ENCODE measurements at regions not wholly inside any gene's neighbourhood (a gene's known extent, or its start where the extent isn't known, plus 50 kb on each side); places are given as distances from the start of the nearest gene placed in this dataset.
"Not testable (repeated sequence)": the region's sequence is repeated elsewhere in the genome, so short reads cannot be mapped to it uniquely, and the experiment has no call there.

DNA sequence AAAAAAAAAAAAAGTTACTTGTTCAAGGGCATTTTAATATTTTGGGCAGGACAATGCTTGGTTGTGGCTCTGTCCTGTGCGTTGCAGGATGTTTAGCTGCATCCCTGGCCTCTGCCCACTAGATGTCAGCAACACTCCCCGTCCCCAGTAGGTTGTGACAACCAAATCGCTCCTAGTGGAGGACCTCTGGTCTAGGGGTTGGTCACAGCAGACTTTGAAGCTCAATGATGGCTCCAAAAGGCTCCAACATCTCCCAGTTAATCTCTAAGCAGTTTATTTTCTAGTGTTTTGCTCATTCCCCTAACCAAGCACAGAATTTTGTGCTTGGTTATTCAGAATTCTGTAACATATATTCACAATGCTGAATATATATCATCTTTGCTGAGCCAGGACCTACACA is 67.0 kb downstream of the CHRNA1 start:
- peak; percentile 65 to 72 for DNase-seq

DNA sequence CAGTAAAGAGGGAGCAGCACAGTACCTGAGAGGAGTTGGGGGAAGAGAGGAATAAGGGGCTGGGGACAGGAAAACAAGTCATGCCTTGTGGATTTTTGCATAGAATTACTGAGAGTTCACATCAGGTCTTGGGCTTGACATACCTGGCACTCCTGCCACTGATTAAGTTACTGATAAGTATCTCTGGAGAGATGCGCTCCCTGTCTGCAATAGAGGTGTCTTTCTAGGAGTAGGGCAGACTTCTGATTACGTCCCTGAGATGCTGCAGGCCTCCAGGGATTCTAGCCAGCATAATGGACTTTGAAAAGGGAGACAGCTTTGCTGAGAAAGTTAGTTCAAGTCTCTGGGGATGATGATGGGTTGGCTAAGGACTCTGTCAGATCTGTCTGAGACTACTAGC is 69.4 kb downstream of the CHRNA1 start:
- no peak for DNase-seq

DNA sequence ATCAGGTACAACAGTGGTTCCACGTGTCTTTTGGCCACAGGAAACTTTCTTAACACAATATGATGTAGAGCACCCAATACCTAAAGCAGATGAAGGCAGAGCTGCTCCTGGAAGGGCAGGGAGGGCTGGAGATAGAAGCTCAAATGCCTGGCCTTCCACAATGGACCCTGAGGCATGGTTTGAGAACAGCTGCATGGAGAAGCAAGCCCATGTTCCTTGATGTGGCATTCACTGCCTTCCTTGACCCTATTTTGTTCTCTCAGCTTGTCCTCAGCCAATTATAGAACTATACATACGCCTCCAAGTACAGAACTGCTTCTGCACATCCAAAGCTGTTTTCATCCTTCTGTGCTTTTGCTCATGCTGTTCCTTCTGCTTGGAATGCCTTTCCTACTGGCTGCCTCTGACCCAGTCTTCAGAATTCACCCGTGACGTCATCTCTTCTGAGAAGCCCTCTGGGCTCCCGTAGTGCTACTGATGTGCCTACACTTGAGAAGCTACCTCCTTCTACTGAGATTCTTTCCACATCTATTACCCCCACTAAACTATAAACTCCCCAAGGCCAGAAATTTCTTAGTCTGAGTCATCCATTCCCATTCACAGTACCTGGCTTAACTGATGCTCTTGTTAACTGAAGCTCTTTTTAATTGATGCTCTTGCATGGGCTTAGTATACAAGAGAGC is 69.9 kb downstream of the CHRNA1 start:
- no peak for DNase-seq

DNA sequence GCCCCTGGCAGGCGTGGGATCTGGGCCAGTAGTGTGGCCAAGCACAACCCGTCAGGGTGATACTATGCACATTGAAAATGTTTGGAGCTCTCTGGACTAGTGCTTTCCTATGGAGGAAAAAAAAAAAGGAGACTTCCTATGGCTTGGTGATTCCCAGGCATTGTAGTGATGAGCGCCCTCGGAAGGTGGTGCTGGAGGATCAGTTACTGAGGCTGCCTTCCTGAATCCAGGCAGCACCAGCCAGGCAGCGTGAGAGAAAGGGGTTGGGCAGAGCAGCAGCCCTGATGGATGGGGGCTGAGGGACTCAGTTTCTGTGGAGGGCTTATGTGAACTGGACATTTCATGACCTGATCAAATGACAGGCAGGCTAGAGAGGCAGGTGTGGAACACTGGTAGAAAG is 70.9 kb downstream of the CHRNA1 start:
- no peak for DNase-seq

DNA sequence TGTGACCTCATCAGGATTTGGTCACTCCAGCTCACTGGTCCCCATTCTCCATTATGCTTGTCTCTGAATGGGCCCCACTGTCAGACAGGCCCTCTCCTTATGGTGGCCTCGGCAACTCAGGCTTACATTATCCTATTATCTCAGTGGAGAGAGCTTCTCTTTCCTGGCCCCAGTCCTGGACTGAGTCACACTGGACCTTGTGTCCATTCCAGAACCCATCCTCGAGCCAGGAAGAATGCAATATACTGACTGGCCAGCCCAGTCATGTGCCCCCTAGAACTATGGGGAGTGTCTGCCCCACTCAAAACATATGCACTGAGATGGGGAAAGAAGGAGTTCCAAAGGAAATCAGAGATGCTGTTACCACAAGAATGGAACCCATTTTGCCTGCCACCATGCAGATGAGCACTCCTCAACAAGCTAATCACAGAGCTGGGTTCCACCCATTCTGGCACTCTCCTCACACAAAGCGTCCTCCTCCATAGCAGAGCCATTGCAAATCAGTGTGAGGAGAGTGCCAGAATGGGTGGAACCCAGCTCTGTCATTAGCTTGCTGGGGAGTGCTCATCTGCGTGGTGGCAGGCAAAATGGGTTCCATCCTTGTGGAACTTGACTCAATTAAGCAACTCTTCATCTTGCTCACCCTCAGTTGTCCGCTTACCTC is 71.9 kb downstream of the CHRNA1 start:
- no peak for DNase-seq

DNA sequence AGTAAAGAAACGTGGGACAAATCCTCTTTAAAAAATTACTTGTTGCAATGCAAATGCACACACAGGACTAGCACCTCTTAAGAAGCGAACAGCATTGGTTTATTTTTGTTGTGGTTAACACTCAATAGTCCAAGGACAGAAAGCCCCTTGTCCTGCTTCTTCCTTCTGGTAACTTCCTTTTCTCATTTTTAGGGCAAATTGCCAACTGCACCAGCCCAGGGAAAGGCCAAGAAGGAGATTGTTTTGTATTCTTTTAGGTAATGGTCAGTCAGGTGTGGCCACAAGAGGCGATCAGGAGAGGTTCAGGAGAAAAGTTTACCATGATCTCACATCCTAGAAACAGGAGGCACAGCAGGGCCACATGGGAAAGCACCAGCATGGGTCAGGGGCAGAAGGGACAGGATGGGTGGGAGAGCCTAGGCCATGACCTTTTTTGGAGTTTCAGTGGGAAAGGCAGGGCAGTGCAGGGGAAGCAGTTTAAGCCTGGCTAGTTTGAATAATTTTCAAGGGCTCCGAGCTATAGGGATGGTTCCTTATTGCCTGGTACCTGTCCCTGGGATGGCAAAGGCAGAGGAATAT is 73.0 kb downstream of the CHRNA1 start:
- no peak for DNase-seq

DNA sequence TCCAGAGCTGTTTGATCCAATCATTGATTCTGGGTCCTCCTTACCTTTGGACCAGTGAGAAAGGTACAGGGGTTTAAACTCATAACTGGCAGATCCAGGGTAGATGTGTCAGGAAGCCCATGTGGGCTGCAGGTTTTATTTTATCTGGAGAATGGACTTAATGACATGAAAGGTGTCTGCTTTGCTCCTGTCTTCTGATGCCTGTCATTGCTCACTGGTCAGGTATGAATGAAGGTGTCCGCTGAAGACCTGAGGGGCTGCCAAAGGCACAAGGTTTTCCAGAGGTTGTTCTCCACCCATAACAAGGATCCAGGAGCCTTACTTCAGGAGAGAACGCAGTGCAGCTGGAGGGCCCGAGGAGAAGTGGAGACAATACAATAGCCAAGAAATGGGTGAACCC is 74.2 kb downstream of the CHRNA1 start:
- DNase-seq, result no peak

DNA sequence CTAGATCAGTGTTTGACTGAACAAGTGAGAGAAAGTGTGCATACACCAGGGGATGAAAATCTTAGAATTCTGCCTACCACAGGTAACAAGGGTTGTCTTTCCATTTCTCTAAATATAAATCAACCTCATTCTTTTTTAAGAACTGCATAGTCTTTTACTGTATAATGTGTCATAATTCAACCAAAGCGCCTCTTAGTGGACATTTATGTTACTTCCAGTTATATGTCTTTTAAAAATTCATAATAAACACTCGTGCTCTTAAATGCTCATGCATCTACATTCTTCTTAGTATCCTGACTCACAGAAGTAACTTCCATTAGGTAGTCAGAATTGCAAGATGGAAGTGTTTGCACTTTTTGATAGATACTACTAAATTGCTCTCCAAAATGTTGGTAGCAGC is 76.2 kb downstream of the CHRNA1 start:
- no peak for DNase-seq

DNA sequence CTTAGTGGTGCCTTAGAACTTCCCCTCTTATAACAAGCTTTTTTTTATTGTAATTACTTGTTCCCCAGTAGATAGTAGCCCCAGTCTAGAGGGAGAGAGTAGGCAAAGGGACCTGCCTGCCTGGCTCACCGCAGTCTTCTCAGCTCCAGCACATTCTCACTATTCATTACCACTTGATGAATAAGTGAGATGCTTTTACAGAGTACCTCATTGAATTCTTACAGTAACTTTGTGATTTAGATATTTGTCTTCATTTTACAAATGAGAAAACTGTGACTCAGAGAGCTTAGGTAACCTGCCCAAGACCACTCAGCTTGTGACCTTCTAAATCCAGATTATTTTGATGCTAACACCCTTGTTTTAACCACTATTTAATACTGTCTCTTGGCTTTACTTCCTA is 77.8 kb downstream of the CHRNA1 start:
- no peak for DNase-seq

DNA sequence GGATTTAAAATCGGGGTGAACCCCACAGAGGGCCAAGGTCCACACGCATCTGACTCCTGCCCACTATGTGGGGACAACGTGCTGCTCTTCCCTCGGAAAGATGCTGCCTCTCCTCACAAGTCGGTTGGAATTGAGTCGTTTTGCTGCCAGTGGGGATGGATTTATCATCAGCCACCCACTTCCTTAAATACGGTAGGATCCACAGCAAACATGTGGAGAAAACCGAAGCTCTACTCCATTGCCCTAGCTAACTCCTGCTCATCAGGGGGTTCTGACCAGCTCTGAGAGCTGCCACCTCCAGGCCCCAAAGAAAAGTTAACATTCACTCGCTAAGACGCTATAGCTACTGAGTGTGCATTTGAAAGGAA is 80.9 kb downstream of the CHRNA1 start:
- DNase-seq, result peak; percentile 19 to 27

DNA sequence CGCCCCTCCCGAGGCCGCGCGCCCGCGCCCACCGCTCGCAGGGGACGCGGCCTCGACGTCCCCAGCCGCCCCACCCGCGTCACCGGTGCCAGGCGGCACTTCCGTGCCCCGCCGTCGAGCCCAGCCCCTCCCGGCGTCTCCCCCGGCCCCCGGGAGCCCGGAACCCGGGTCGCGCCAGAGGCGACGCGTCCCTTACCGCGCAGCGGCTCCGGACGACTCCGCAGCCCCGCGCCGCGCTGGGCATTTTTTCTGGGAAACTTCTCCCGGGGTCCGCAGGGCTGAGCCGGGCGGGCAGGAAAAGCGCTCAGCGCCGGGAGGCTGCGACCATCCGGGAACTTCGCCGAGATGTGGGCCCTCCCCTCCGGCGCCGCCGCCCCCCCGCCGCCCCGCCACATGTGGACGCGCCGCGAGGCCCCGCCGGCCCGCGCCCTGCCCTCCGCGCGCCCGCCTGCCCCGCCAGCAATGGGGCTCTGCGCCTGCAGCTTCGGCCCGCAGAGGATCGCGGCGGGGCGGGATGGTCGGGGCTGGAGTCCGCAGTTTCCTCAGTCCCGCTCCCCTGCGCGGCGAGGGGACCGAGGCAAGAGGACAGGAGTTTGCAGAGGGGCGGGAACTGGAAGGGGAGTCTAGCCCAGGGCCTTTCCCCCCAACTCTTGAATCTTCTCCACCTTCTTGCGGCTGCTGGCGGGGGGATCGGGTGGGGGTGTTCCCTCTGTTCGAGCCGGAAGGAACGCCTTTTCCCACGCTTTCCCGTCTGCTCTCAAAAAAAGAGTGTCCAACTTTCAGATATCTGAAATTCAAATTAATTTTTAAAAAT is 81.5 kb downstream of the CHRNA1 start:
- DNase-seq, result peak; percentile 53 to 60

DNA sequence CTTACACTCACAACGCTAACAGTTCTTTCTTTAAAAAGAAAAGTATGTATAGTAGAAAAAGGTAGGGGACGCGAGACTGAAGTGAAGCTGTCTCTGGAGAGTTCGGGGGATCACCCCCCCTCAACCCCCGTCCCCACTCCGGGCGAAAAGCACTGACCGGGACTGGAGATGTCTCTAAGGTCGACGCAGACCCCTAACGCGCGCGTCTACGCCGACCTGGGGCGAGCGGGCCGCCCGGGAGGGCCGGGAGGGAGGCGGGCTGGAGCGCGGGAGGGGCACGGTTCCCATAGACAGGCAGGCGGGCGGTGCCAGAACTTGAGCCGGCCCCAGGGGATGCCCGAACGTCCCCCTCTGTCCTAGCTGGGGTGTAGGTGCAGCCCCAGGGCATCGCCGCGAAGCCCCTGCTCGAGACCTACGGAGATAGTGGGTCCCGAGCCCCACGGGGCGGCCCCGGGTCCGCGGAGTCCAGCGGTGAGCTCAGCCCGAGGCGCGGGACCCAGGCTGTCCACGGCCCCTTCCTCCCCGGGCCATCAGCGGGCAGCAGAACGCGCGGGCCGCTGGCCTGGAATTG is 82.2 kb downstream of the CHRNA1 start:
- DNase-seq, result peak; percentile 49 to 57

DNA sequence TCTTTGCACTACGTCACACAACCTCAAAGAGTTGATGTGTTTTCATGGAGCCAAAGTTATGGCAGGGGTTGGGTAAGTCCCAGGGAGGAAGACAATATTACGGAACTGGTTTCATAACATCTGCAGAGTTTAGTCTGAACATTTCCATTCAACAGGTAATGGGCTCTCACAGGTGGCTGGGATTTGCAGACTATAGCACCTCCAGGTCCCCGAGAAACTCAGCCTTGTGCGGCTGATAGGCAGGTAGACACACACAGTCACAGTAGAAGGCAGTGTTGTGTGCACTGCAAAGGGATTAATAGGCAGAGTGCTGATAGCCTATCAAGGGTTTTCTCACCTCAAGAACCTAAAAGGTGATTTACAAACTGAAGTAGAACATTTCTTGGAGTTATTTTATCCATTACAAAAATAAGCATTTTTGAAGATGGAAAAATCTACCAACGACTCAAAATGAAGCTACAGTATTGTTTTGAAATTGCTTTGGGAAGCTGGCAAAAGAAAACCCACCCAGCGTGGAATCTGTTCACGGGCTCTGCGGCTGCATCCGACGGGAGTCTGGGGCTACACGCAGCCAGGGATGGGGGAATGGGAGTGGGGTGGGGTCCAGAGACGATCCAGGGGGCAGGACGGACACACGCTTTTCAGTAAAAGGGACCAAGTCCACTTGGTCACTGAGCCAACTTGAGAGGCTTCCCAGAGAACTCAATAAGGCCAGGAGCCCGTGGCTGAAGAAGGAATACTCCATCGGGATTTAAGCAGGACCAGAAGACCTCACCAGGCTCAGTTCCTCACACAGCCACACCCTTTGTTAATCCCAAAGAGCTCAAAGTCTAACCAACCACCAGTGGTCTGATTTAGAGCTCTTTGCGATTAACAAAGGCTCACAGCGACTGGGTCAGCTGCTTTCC is 82.9 kb downstream of the CHRNA1 start:
- no peak for DNase-seq

DNA sequence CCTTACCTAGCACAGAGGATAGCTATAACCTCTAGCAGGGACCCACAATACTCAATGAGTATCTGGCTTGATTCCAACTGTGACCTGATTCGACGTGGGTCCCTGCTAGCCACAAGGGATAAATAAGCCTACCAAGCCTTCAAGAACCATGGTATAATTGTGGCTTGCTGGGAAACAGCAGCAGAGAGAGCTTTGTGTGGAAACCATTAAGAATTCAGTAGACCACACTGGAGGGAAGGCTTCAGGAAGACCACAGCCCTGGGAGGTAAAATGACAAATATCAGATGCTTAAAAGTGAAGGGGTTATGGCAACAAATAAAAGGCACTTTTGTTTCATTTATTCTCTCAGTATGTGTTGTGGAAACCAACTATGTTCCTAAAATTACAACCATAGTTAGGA is 82.6 kb upstream of the WIPF1 start:
- DNase-seq, result no peak

DNA sequence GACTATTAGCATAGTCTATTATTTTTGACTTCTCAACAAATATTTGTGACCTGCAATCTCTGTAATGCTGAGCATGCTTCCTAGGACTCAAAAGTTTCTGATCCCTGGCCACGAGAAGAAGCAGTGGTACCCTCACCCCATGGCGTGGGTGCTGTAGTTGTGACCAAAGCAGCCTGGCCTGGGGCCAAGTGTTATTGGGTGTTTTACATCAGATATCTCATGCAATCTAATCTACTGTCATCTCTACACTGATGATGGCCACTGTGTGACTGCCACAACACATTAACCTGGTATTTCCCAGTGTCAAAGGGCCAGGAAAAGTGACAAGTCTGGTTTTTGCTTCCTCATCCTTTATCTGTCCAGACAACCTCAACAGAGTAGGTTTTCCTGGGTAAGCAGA is 80.8 kb upstream of the WIPF1 start:
- DNase-seq, result peak; percentile 13 to 27

DNA sequence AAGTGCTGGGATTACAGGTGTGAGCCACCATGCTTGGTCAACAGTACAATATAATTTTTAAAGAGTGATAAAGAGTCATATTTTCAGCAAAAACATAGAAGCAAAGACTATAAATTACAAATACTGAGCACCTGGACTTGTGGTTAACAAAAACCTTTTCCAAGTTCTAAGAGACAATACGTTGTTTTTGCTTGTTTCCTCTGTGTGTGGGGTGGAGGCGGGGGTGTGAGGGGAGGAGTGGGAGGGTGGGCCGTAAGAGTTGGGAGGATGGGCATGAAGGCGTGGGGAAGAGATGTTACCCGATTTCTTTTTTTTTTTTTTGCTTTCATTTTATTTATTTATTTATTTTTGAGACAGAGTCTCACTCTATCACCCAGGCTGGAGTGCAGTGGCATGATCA is 78.0 kb upstream of the WIPF1 start:
- no peak for DNase-seq

DNA sequence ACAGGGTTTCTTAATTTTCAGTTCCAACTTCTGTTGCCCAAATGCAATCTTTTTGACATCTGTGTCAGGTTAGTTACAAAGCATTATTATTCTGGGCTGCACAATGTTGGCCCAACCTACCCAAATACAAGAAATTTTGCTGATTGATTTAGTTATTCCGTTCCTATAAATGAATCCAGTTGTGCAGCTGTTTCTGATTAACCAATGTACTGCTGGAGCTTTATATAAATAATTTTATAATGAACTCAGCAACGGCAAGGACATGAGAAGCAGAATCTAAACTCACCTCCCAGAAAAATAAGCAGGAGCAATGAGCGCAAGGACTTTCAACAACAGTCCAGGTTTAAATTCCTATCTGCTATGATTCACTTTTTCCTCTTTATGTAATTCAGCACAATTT is 76.3 kb upstream of the WIPF1 start:
- no peak for DNase-seq

DNA sequence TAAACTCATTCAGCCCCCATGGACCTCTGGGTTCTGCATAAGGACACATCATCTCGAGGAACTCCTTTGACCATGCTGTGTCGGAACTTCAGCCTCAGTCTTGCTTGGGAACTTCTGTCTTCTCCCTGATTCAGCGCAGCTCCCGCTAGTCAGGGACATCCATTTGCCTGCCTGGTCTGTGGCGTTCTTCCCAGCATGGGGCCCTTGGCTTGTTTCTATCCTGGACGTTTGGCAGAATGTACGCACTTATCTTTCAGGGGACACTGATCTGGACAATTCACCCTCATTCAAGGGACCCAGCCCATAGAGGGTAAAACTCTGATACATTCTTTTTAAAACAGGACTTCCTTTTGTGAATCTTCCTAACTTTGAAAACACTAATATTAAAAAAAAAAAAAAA is 75.8 kb upstream of the WIPF1 start:
- DNase-seq, result no peak

DNA sequence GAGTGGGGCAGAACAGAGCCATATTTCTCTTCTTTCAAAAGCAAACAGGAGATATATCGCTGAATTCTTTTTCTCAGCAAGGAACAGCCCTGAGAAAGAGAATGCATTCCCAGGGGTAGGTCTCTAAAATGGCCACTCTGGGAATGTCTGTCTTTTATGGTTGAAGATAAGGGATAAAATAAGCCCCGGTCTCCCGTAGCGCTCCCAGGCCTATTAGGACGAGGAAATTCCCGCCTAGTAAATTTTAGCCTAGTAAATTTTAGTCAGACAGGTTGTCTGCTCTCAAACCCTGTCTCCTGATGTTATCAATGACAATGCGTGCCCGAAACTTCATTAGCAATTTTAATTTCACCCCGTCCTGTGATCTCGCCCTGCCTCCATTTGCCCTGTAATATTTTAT is 73.9 kb upstream of the WIPF1 start:
- not testable (repeated sequence) for DNase-seq

DNA sequence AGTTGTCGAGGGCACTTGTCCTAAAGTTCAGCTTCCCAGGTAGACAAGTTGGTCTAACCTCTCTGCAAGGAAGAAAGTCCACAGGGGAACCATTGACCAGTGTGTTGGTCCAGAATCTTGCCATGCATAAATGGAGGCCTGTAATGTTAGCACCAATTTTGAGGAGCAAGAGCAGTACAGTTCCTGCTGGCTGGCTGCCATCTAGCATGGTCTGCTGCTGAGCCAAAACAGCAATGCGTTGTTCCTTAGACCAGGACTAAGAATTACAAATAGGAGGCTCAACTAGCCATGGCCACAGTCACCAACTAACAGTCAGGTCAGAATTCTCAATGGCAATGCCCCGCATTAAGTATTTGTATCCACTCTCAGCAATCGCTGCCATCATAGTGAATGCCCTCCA is 72.8 kb upstream of the WIPF1 start:
- DNase-seq, result no peak

DNA sequence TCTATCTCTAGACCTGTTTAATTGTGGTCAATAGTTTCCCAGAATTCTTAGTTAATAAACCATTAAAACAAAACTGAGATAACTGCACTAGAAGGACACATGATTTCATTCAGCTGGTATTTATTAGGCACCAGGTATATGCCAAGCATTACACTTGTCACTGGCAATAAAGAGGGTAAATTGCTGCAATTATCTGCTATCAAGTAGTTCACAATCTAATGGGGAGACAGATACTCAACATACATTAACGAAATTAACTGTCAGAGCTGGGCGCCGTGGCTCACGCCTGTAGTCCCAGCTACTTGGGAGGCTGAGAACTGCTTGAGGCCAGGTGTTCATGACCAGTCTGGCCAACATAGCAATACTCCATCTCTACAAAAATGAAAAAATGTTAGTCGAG is 71.7 kb upstream of the WIPF1 start:
- no peak for DNase-seq

DNA sequence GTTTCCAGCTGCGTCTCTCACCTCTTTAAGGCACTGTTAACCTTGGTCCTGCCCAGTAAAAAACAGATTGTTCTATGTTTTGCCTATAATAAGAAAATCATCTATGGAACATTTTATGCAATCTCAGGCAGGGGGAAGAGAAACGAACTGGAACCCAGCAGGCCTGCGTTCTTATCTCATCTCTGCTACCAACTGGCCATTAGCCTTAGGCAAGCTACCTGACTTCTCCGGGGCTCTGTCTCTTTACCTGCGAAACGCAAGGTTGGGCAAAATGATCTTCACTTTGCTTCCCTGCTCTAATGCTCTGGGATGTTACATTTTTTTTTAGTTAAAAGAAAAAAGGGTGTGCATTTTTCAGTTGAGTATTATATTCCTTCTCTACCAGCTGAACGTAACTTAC is 70.5 kb upstream of the WIPF1 start:
- no peak for DNase-seq

Data from activated CD4-positive, alpha-beta T cell treated with anti-CD3 and anti-CD28 coated beads, Interleukin-2, amount 50 U/mL, for 48 hours (primary cell).